ENCODE measurements at regions not wholly inside any gene's neighbourhood (a gene's known extent, or its start where the extent isn't known, plus 50 kb on each side); places are given as distances from the start of the nearest gene placed in this dataset.

- TF ChIP-seq CTCF (IDR thresholded peaks at IDR 0.05) (no peak), POLR2A (IDR thresholded peaks at IDR 0.05) (no peak)
These were observed 129.8 kb downstream of the URI1 start for GRCh38 chr19:30071871-30072270.

Data from body of pancreas (tissue), 4 donors.